ENCODE measurements at regions not wholly inside any gene's neighbourhood (a gene's known extent, or its start where the extent isn't known, plus 50 kb on each side); places are given as distances from the start of the nearest gene placed in this dataset.

GRCh38 chr10:81179324-81179723, 641.6 kb downstream of the SH2D4B start:
- Histone ChIP-seq H2BK15ac (ENCODE audit: low read length) (no peak overlapping the region), H3K56ac (replicated peaks; ENCODE audit: insufficient read length, low read depth, low read length) (no peak overlapping the region), H3K14ac (ENCODE audit: insufficient read length) (no peak overlapping the region), H3K79me1 (ENCODE audit: low read depth, low read length) (no peaks in the 10 kb centered on the region), H3K4me2 (ENCODE audit: insufficient read depth in 1 of 2, low read depth in 2 of 2, low read length in 2 of 2) (no peak overlapping the region), H3K23ac (ENCODE audit: insufficient read length) (no peak overlapping the region), H2BK12ac (ENCODE audit: low read depth, low read length) (no peak overlapping the region), H3K27me3 (replicated peaks in 1 of 4; ENCODE audit: control insufficient read depth in 3 of 4, extremely low read depth in 1 of 4, insufficient read depth in 3 of 4, low read length in 3 of 4) (no peaks in the 10 kb centered on the region), H4K8ac (ENCODE audit: extremely low read depth, insufficient read depth, low read length) (no peak overlapping the region), H3K9me3 (ENCODE audit: insufficient read depth in 2 of 2, low read depth in 1 of 2, low read length in 1 of 2) (no peaks in the 10 kb centered on the region), H3K36me3 (ENCODE audit: control insufficient read depth in 2 of 4, insufficient read depth in 4 of 4, low read length in 3 of 4) (no peaks in the 10 kb centered on the region; a peak in 1 of 8 replicates), H2AK5ac (ENCODE audit: low read depth, low read length) (no peak overlapping the region), H2BK120ac (replicated peaks; ENCODE audit: low read depth, low read length) (no peak overlapping the region), H4K91ac (replicated peaks; ENCODE audit: insufficient read length, low read length) (no peak overlapping the region), H3K18ac (ENCODE audit: extremely low read depth, low read length) (no peak overlapping the region), H2BK20ac (ENCODE audit: low read length) (no peak overlapping the region), H4K20me1 (replicated peaks in 1 of 2; ENCODE audit: control insufficient read depth in 1 of 2, insufficient read depth in 2 of 2, low read length in 2 of 2) (no peaks in the 10 kb centered on the region), H2BK5ac (ENCODE audit: low read depth, low read length) (no peak overlapping the region), H3K79me2 (ENCODE audit: control insufficient read depth in 1 of 2, insufficient read depth in 2 of 2, low read length in 2 of 2) (no peaks in the 10 kb centered on the region), H4K5ac (ENCODE audit: insufficient read length, low read depth, low read length) (no peak overlapping the region), H3K4ac (replicated peaks; ENCODE audit: insufficient read length, low read depth, low read length) (no peak overlapping the region), H3K9ac (replicated peaks in 1 of 4; ENCODE audit: extremely low read depth in 1 of 4, low read depth in 3 of 4, low read length in 3 of 4) (no peak overlapping the region), H3K27ac (ENCODE audit: low read depth, low read length) (no peak overlapping the region), H2AFZ (ENCODE audit: low read length) (peak overlapping the region; percentile 60), H3K23me2 (ENCODE audit: low read depth, low read length) (no peaks in the 10 kb centered on the region), H3K4me3 (ENCODE audit: extremely low read depth in 1 of 4, insufficient read depth in 2 of 4, low read depth in 3 of 4, low read length in 4 of 4) (no peak overlapping the region), H3K4me1 (replicated peaks in 1 of 4; ENCODE audit: control insufficient read depth in 3 of 4, insufficient read depth in 4 of 4, low read length in 3 of 4) (no peaks in the 10 kb centered on the region)
- ChIA-PET CTCF (ENCODE audit: partially characterized antibody) (interaction anchor here (0.5 to 2.7 kb wide), 49 partner anchors 11 to 659 kb away, joined by 3 to 19 read pairs (median 4); no protein-coding TSS in a partner anchor), POLR2A (ENCODE audit: partially characterized antibody) (no interaction called here)
- 76% methylated on average over 3 of the region's 3 CpGs; no CpG with 5 or more reads in 1 of the 2 experiments for WGBS, 2 experiments (ENCODE audit: extremely low coverage in 1 of 2, insufficient coverage in 1 of 2, insufficient read length in 1 of 2, insufficient replicate concordance in 2 of 2, low coverage in 1 of 2, low lambda C conversion rate in 2 of 2, missing lambda C conversion rate in 1 of 2)
- TF ChIP-seq HDAC2 (IDR thresholded peaks at IDR 0.05; ENCODE audit: borderline replicate concordance in 1 of 2, low read depth in 2 of 2, low read length in 2 of 2) (no peak), SP2 (IDR thresholded peaks at IDR 0.05; ENCODE audit: low read length) (no peak), RAD21 (IDR thresholded peaks at IDR 0.05 in 1 of 2, conservative IDR thresholded peaks at IDR 0.05 in 1 of 2; ENCODE audit: low read depth in 2 of 2, low read length in 2 of 2) (no peak), MAFK (IDR thresholded peaks at IDR 0.05; ENCODE audit: low read depth, low read length) (no peak), EP300 (IDR thresholded peaks at IDR 0.05; ENCODE audit: borderline replicate concordance in 1 of 2, low read depth in 2 of 2, low read length in 2 of 2) (no peak), GTF2F1 (IDR thresholded peaks at IDR 0.05; ENCODE audit: borderline replicate concordance, low read depth, low read length) (no peak), BRCA1 (IDR thresholded peaks at IDR 0.05; ENCODE audit: low read depth, low read length) (no peak), SAP30 (IDR thresholded peaks at IDR 0.05; ENCODE audit: insufficient read depth, insufficient replicate concordance, low read length) (no peak), JUN (IDR thresholded peaks at IDR 0.05; ENCODE audit: low read depth, low read length) (no peak)
- DNase-seq (ENCODE audit: low read depth in 1 of 2, low spot score in 2 of 2) (no peak), FAIRE-seq (no peak)
